ENCODE measurements at regions not wholly inside any gene's neighbourhood (a gene's known extent, or its start where the extent isn't known, plus 50 kb on each side); places are given as distances from the start of the nearest gene placed in this dataset.

DNA sequence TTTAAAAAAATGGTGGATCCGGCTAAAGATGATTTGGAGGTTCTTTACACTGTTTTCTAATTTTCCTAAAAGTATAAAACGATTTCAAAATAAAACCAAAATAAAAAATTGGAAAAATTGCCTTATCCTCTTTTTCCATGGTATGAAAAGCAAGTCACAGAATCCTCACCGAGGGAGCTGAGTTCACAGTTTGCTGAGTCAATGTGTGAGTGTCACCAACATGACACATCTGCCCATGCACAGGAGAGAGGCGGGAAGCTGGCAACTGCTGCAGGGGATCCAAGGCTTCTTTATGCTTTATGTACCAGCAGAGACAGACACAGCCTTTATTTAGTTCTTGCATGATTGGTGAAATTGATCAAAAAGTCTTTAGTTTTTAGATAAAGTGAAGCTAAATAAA is 157.8 kb downstream of the TNFSF13B start:
- TF ChIP-seq, protein P1, sequence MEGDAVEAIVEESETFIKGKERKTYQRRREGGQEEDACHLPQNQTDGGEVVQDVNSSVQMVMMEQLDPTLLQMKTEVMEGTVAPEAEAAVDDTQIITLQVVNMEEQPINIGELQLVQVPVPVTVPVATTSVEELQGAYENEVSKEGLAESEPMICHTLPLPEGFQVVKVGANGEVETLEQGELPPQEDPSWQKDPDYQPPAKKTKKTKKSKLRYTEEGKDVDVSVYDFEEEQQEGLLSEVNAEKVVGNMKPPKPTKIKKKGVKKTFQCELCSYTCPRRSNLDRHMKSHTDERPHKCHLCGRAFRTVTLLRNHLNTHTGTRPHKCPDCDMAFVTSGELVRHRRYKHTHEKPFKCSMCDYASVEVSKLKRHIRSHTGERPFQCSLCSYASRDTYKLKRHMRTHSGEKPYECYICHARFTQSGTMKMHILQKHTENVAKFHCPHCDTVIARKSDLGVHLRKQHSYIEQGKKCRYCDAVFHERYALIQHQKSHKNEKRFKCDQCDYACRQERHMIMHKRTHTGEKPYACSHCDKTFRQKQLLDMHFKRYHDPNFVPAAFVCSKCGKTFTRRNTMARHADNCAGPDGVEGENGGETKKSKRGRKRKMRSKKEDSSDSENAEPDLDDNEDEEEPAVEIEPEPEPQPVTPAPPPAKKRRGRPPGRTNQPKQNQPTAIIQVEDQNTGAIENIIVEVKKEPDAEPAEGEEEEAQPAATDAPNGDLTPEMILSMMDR (IDR thresholded peaks at IDR 0.05) = no peak
- TF ChIP-seq ZFX (IDR thresholded peaks at IDR 0.05; ENCODE audit: borderline replicate concordance) = no peak
